Osteocyte (in vitro differentiated cells): ENCODE measurements at regions not wholly inside any gene's neighbourhood (a gene's known extent, or its start where the extent isn't known, plus 50 kb on each side); places are given as distances from the start of the nearest gene placed in this dataset.

Source experiments
- DNase-seq: peaks from one replicate; pipeline ENCODE4 v3.0.0; 2021; ENCODE audit warnings: mixed read lengths; ENCODE audit not compliant: unreplicated experiment; ENCODE audit errors: extremely low spot score
- H3K27ac Mint-ChIP-seq: one replicate; pipeline ENCODE4 v1.8.0; 2021; ENCODE audit warnings: mild to moderate bottlenecking, mixed read lengths; ENCODE audit not compliant: unreplicated experiment
- H3K27me3 Mint-ChIP-seq: one replicate; pipeline ENCODE4 v1.8.0; 2021; ENCODE audit warnings: mixed read lengths; ENCODE audit not compliant: unreplicated experiment
- H3K36me3 Mint-ChIP-seq: one replicate; pipeline ENCODE4 v1.8.0; 2021; ENCODE audit warnings: mixed read lengths; ENCODE audit not compliant: unreplicated experiment
- H3K4me1 Mint-ChIP-seq: one replicate; pipeline ENCODE4 v1.8.0; 2021; ENCODE audit warnings: mixed read lengths; ENCODE audit not compliant: unreplicated experiment
- H3K4me3 Mint-ChIP-seq: one replicate; pipeline ENCODE4 v1.8.0; 2021; ENCODE audit warnings: mild to moderate bottlenecking, moderate library complexity, mixed read lengths; ENCODE audit not compliant: unreplicated experiment
- H3K9me3 Mint-ChIP-seq: one replicate; pipeline ENCODE4 v1.8.0; 2021; ENCODE audit warnings: mixed read lengths; ENCODE audit not compliant: unreplicated experiment
- CTCF ChIP-seq: fragments of 200-600 bp; sonication (generic); IDR thresholded peaks from 2 replicates; pipeline ENCODE4 v1.5.0; 2021; ENCODE audit warnings: antibody characterized with exemption, mild to moderate bottlenecking, moderate library complexity

- no peak for DNase-seq
- no peaks in the 10 kb centered on the region for H3K36me3 Mint-ChIP-seq
- no peaks in the 10 kb centered on the region for H3K27me3 Mint-ChIP-seq
- no peaks in the 10 kb centered on the region for H3K9me3 Mint-ChIP-seq
- peaks cover 12% of the 10 kb centered on the region for H3K4me1 Mint-ChIP-seq
- no peak for TF ChIP-seq CTCF
- no peak overlapping the region for H3K27ac Mint-ChIP-seq
- H3K4me3 Mint-ChIP-seq = no peak overlapping the region
Observed at GRCh38 chr6:134756374-134757025, 193.4 kb downstream of the ALDH8A1 start.

- TF ChIP-seq CTCF = no peak
- H3K9me3 Mint-ChIP-seq = no peaks in the 10 kb centered on the region
- H3K4me1 Mint-ChIP-seq = peaks cover 19% of the 10 kb centered on the region
- no peak overlapping the region for H3K4me3 Mint-ChIP-seq
- no peak for DNase-seq
- H3K36me3 Mint-ChIP-seq = peaks cover 1% of the 10 kb centered on the region
- no peak overlapping the region for H3K27ac Mint-ChIP-seq
- no peaks in the 10 kb centered on the region for H3K27me3 Mint-ChIP-seq
Observed at GRCh38 chr6:134754013-134754690, 195.7 kb downstream of the ALDH8A1 start.

- no peaks in the 10 kb centered on the region for H3K27me3 Mint-ChIP-seq
- H3K4me3 Mint-ChIP-seq = no peak overlapping the region
- H3K27ac Mint-ChIP-seq = no peak overlapping the region
- H3K4me1 Mint-ChIP-seq = peaks cover 19% of the 10 kb centered on the region
- H3K36me3 Mint-ChIP-seq = peaks cover 1% of the 10 kb centered on the region
- TF ChIP-seq CTCF = no peak
- no peak for DNase-seq
- H3K9me3 Mint-ChIP-seq = no peaks in the 10 kb centered on the region
Observed at GRCh38 chr6:134753001-134753400, 196.9 kb downstream of the ALDH8A1 start.

GRCh38 chr6:134752445-134752844 is 197.5 kb downstream of the ALDH8A1 start:
- H3K4me3 Mint-ChIP-seq = no peak overlapping the region
- no peaks in the 10 kb centered on the region for H3K9me3 Mint-ChIP-seq
- no peaks in the 10 kb centered on the region for H3K27me3 Mint-ChIP-seq
- no peak for DNase-seq
- H3K27ac Mint-ChIP-seq = no peak overlapping the region
- peaks cover 1% of the 10 kb centered on the region for H3K36me3 Mint-ChIP-seq
- peaks cover 19% of the 10 kb centered on the region for H3K4me1 Mint-ChIP-seq
- no peak for TF ChIP-seq CTCF

- Mint-ChIP-seq H3K36me3 (peaks cover 1% of the 10 kb centered on the region), H3K4me3 (no peak overlapping the region), H3K9me3 (no peaks in the 10 kb centered on the region), H3K4me1 (peaks cover 19% of the 10 kb centered on the region), H3K27me3 (no peaks in the 10 kb centered on the region), H3K27ac (no peak overlapping the region)
- no peak for TF ChIP-seq CTCF
- no peak for DNase-seq
Observed at GRCh38 chr6:134750669-134751068, 199.2 kb downstream of the ALDH8A1 start.
